Skeletal muscle cell (primary cell): ENCODE measurements at regions not wholly inside any gene's neighbourhood (a gene's known extent, or its start where the extent isn't known, plus 50 kb on each side); places are given as distances from the start of the nearest gene placed in this dataset.
"Not testable (repeated sequence)": the region's sequence is repeated elsewhere in the genome, so short reads cannot be mapped to it uniquely, and the experiment has no call there.

Experiments used
- DNase-seq: peaks from one replicate; pipeline ENCODE4 v3.0.0-alpha.2; 2010; ENCODE audit warnings: low read depth
- H3K4me3 ChIP-seq: 2 replicates; pipeline ENCODE4 v1.5.1; 2011; ENCODE audit warnings: low read depth, mild to moderate bottlenecking, control low read depth, low read length, moderate library complexity

DNA sequence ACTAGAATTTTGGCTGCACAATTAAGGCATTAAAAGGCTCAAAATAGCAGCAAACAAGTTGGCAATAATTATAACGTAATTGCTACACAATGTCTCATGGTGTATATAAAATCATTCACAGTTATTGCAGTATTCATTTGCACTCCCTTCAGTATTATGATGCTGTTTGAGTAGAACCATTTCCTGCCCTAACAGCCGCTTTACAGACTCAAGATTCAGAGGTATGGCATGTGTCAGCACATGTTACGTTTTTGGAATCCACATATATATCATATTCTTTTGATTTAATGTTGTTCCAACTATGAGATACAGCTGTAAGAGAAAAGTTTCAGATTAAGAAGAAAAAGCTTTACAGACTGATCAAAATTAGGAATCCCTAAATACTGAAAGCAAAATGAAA lies 56.3 kb upstream of the NCKAP5 start:
- no peak for DNase-seq
- no peak overlapping the region for H3K4me3 ChIP-seq

GRCh38 chr2:133627741-133628140 lies 59.5 kb upstream of the NCKAP5 start:
- H3K4me3 ChIP-seq: no peak overlapping the region
- DNase-seq: no peak

DNA sequence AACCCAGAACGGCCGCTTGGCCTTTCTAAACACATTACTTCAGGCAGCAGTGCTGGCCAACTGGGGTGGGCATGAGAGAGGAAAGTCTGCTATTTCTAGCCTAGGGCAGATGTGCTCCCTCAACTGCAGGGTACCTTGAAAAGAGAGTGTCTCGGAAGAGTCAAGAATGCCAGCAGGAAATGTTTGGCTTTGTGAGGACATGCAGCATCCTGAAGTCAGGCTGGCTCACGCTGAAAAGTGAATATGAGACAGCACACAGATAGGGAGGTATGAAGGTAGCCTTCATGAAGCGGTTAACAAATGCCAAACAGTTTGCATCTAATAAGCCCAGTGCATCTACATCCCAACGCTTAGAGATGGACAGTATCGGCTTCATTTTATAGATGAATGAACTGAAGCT lies 65.0 kb upstream of the NCKAP5 start:
- H3K4me3 ChIP-seq: no peak overlapping the region

DNA sequence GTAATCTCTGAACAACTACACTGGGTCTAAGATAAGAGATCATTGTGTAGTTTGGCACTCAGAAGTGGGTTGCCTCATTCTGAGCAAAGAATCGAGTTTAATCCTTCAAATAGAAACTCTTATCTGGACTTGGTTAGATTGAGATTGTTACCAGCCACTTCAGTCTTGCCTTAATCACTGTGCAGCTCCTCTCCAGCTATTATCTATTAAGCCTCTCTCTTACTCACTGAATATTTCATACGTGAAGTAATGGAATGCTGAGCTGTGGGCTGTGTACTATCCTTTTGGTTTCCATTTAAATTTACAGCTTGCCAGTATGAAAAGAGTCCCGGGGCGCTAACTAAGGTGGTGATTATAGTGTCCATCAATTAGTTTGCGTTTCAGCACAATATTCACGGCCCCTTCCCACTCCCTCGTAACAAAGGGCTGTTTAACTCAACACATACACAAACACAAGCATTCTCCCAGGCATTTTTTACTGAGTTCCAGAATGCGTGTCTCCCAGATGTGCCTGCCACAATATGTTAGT lies 65.7 kb upstream of the NCKAP5 start:
- H3K4me3 ChIP-seq: peak overlapping the region; percentile 15

More for the DNA sequence above, 65.0 kb upstream of the NCKAP5 start:
- no peak for DNase-seq

DNA sequence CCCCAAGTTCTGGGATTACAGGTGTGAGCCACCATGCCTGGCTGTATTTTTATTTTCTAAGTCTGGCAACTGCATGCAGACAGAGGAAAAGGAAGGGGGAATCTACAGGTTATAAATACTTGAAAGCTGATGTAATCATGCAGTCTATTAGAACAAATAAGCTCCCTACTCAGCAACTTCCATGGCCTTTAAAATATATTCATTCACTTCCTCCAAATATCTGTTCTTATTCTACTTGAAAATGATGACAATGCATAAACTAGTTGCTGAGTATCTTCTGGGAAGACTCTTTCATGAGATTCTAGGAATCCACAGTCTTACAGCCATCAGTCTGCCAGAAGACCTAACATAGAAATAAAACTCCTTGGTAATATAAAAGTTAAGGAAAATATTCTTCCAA lies 66.9 kb upstream of the NCKAP5 start:
- no peak for DNase-seq
- no peak overlapping the region for H3K4me3 ChIP-seq

More for the DNA sequence above, 65.7 kb upstream of the NCKAP5 start:
- DNase-seq: no peak

GRCh38 chr2:133636287-133636686 lies 68.0 kb upstream of the NCKAP5 start:
- no peak overlapping the region for H3K4me3 ChIP-seq
- no peak for DNase-seq

DNA sequence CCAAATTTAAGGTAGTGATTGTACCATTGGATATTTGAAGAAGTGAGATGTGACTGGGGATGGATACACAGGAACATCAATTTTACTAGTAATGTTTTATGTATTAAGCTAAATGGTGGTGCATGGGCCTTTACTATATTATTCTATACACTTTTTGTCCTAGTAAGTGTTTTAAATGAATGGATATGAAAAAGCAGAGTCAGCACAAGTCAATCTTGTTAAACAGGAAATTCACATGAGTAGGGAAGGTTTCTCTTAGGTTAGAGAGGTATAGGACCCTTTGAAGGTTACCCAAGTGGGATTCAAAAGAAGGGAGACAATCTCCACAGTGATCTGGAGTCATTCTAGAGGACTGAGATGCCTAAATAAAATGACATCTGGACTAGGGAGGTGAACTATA lies 71.8 kb upstream of the NCKAP5 start:
- no peak for DNase-seq

DNA sequence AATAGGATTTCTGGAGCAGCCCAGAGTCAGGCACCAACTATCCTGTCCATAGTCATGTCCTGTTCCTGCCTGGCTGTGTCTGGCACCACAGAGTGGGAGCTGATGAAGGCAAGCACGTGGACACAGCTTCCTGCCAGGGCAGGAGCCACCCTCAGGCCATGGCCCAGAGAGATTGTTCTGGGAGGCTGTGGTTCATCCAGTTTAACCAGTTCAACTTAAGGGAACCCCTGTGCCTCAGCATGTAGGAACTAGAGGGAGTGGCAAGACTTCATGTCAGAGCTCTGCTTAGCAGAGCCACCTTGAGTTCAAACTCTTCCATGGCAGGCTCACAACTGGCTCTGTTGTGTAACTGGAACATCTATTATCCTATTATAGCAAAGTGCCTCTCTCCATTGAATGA lies 73.2 kb upstream of the NCKAP5 start:
- DNase-seq: no peak
- no peak overlapping the region for H3K4me3 ChIP-seq

More for the DNA sequence above, 71.8 kb upstream of the NCKAP5 start:
- no peak overlapping the region for H3K4me3 ChIP-seq

DNA sequence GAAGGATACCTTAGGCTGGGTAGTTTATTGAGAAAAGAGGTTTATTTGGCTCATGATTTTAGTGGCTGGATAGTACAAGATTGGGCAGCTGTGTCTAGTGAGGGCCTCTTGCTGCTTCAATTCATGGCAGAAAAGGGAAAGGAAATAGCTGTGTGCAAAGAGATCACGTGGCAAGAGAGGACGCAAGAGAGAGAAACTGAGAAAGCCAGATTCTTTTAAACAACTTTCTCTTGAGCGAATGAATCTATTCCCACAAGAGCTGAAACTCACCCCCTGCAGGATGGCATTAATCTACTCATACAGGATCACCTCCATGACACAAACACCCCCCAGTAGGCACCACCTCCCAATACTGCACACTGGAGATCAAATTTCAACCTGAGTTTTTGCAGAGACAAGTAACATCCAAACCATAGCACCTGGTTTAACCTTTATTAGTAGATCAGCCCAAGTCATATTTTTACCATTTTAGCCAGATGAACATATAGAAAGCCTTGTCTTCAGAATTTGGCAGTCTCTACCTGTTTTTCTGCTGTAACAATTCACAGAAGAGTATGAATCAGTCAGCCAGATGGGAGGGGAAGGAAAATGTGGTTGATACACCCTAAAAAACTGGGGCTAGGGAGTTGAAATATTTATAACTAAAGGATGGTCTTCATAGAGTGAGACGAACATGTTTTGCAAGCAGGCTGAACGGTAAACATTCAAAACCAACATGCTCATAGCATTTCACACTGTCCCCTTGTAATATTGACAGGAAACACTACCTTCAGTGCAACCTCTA lies 73.9 kb upstream of the NCKAP5 start:
- DNase-seq: no peak

DNA sequence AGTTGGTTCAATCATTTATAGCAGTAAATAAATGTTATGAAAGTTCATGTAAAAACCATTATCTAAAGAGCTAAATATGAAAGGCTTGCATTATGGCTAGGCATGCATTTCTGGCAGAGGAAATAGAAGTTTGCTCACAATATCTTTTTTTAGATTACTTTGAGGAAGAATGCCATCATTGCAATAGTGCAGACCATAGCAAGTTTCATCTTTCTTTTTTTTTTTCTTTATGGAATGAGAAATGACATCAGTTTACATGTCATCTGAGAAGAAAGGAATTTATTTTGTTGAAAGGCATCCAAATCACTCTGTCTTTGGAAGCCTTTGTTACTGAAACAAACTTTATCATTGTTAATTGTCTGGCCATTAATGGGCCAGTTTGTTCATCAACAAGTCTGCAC lies 74.5 kb upstream of the NCKAP5 start:
- no peak for DNase-seq
- H3K4me3 ChIP-seq: no peak overlapping the region

More for the DNA sequence above, 73.9 kb upstream of the NCKAP5 start:
- no peak overlapping the region for H3K4me3 ChIP-seq

- DNase-seq: no peak
- no peak overlapping the region for H3K4me3 ChIP-seq
These were observed 75.6 kb upstream of the NCKAP5 start for GRCh38 chr2:133643863-133644262.

DNA sequence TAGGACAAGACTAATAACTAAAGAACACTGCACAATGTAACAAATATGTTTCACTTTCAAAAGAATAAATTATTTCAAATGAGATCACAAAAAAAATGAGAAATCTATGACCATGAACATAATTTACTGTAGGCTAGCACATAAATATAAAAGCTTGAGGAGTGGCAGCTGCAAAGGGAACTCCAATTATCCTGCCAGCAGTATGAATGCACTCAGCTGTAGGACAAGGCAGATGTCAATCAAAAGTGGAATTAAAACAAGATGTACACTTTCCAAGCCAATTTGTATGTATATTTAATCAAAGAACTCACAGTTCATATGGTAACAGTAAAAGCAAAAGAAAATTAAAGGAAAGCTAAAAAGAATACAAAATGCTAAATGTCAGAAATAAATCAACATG lies 76.6 kb upstream of the NCKAP5 start:
- H3K4me3 ChIP-seq: no peak overlapping the region
- no peak for DNase-seq

DNA sequence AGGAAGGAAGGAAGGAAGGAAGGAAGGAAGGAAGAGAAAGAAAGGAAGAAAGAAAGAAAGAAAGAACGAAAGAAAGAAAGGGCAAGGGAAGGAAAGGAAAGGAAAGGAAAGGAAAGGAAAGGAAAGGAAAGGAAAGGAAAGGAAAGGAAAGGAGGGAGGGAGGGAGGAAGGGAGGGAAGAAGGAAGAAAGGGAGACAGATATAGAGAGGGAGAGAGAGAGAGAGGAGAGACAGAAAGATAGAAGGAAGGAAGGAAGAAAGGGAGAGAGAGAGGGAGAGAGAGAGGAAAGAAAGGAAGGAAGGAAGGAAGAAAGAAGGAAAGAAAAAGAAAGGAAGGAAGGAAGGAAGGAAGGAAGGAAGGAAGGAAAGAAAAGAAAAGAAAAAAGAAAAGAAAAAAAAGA lies 79.1 kb upstream of the NCKAP5 start:
- not testable (repeated sequence) for H3K4me3 ChIP-seq, DNase-seq

- no peak overlapping the region for H3K4me3 ChIP-seq
- DNase-seq: no peak
These were observed 83.6 kb upstream of the NCKAP5 start for GRCh38 chr2:133651861-133652260.

- DNase-seq: no peak
These were observed 84.1 kb upstream of the NCKAP5 start for GRCh38 chr2:133652398-133652797.

GRCh38 chr2:133653056-133653455 lies 84.8 kb upstream of the NCKAP5 start:
- no peak for DNase-seq
- H3K4me3 ChIP-seq: no peak overlapping the region

More at GRCh38 chr2:133652398-133652797, 84.1 kb upstream of the NCKAP5 start:
- H3K4me3 ChIP-seq: no peak overlapping the region

DNA sequence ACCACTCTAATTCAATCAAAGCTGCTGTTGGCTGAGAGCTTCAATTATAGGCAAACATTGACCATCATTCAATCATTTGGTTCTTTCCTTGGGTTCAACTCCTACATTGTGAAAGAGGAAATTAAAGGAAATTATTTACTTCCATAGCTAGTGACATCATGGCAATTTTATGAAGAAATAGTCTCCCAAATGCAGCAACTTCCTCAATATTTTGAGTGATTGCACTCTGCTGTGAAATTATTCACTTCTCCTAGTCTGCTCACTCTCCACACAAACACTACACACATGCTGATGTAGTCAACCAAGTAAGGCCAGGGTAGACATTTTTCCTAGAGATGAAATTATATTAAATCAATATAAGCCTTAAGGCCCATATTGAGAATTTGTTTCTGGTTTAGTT lies 86.7 kb upstream of the NCKAP5 start:
- no peak for DNase-seq
- no peak overlapping the region for H3K4me3 ChIP-seq

DNA sequence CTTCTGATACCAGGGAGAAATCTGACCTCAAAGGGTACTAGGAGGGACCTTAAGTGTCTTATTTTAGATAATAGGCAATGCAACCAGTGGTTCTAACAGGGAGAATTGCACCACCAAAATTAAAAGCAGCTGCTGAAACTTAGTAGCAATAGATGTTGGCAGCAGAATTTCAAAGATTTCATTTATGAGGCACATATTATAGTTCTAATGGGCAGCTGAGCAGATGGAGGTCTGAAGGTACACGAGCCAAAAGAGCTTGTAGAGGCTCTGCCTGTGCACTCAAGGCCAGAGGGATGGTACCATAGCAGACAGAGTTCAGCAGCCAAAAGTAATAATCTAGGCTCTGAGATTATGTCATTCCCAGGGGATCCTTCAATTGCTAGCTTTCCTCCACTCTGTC lies 87.3 kb upstream of the NCKAP5 start:
- H3K4me3 ChIP-seq: no peak overlapping the region
- no peak for DNase-seq

DNA sequence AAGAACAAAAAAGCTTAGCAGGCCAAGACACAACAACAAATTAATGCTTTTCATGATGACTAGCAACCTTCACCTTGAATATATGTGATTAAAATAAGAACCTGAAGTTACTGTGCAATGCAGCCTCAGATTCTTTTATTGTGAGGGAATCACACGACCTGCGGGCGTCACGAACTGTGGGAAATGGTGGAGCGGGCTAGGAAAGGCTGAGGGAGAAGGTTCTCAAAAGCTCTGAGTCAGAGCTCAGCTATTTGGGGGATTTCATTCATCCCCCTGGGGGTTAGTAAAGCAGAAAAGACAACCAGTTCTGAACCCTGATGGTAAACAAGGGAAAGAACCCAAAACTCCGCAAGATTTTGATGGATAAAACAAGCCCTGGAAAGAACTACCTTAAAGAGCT lies 89.3 kb upstream of the NCKAP5 start:
- H3K4me3 ChIP-seq: no peak overlapping the region
- DNase-seq: peak; percentile 65

- DNase-seq: no peak
- no peak overlapping the region for H3K4me3 ChIP-seq
These were observed 90.0 kb upstream of the NCKAP5 start for GRCh38 chr2:133658020-133658903.
